G401.6 (cell line): ENCODE measurements at regions not wholly inside any gene's neighbourhood (a gene's known extent, or its start where the extent isn't known, plus 50 kb on each side); places are given as distances from the start of the nearest gene placed in this dataset.

ENCODE experiments used
- FAIRE-seq: peaks from 2 replicates; lab custom pipeline; 2012; peaks lifted over from hg19 to GRCh38; lab: Jason Lieb, UNC

DNA sequence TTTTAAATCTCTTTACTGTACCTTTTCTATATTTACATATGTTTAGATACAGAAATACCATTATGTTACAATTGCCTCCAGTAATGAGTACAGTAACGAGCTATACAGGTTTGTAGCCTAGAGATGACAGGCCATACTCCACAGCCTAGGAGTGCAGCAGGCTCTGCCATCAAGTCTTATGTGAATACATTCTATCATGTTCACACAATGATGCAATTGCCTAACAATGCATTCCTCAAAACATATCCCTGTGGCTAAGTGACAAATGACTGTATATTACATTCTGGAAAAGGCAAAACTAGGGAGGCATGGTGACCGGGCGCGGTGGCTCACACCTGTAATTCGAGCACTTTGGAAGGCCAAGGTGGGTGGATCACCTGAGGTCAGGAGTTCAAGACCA, 192.4 kb upstream of the IGF1R start:
- no peak for FAIRE-seq

DNA sequence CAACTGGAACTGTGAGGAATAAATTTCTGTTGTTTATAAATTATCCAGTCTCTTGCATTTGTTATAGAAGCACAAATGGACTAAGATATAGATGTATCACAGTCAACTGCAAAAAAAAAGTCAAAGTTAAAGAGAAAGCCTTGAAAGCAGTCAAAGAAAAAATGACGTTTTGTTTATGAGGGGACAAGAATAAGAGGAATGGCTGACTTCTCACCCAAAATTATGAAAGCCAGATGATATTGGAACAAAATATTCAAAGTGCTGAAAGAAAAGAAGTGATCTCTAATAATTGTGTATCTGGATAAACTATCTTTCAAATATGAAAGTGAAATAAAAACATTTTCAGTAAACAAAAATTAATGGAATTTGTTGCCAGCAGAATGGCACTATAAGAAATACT, 171.8 kb upstream of the IGF1R start:
- FAIRE-seq = peak; percentile 42

DNA sequence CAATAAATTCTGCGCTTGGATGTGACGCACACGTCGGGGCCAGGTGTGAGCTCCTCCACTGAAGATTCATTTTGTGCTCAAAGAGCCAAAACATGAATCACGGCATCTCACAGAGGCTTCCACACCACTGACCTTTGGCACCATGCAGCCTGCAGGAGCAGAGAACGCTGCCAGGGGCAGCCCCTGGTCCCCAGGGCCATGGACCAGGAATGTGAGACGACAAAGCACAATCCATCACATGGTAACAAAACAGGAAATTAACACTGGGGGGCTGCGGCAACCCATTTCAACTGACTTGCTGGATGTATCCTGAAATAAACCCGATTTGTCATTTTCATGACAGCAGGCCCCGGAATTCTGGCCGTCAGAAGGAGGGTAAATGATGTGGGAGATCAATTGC, 167.5 kb upstream of the IGF1R start:
- FAIRE-seq = no peak

DNA sequence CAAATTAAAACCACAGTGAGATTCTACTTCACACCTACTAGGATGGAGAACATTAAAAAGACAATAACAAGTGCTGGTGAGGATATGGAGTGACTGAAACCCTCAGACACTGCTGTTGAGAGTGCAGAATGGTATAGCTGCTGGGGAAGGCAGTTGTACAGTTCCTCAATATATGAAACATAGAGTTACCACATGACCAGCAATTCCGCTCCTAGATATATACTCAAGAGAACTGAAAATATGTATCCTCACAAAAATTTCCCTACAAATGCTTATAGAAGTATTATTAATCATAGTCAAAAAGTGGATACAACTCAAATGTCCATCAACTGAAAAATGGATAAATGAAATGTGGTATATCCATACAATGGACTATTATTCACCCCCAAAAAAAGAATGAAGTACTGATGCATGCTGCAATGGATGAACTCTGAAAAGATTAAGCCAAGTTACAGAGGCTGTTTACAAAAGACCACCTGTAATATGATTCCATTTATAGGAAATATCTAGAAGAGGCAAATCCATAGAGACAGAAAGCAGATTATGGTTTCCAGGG, 164.7 kb upstream of the IGF1R start:
- FAIRE-seq = no peak

DNA sequence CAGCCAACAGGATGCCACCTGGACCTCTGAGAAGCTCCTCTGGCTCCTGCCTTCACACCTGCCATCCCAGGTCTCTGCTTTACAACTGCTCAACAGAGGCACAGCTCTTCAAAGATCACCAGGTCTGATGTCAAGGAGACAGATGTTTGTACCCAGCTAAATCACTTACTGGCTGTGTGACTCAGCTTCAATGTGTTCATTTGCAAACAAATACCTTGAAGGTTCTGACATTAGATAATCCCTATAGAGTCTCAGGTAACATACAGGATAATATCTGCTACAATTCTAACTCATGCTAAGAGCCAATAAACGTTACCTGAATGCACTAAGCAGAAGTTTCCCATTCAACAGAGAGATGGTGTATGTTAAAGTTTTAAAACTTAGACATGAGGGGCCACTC, 163.4 kb upstream of the IGF1R start:
- FAIRE-seq = no peak

DNA sequence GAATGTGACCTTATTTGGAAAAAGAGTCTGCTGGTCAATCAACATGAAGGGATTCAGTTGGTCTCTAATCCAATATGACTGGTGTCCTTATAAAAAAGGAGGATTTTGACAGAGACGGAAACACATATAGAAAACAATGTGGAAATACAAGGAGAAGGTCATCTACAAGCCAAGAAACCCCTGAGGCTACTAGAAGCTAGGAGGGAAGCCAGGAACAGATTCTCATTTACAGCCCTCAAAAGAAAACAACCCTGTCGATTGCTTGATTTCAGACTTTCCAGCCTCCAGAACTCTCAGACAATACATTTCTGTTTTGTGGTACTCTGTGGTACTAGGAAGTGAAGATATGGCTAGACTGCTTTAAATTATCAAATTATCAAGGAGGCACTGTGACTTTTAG, 162.9 kb upstream of the IGF1R start:
- FAIRE-seq = no peak

DNA sequence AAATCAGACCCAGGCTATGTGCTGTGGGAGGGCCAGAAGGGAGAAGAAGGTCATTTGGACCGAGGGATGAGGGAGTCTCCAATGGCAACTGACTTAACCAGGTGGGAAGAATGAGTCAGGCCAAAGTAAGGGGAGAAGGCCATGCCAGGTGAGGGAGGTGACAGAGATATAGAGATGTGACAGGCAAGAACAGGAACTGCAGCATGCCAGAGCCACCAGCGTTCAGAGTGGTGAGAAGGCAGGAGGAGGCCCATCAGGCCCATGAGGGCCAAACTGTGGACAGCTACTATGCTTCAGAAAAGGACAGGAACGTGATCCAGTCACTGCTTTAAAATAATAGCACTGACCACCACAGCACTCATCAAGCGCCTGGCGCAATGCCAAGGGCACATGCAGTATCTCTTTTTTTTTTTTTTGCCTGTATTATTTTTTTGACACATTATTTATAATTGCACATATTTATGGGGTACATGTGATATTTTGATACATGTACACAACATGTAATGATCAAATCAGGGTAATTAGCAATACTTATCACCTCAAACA, 154.3 kb upstream of the IGF1R start:
- FAIRE-seq = no peak

DNA sequence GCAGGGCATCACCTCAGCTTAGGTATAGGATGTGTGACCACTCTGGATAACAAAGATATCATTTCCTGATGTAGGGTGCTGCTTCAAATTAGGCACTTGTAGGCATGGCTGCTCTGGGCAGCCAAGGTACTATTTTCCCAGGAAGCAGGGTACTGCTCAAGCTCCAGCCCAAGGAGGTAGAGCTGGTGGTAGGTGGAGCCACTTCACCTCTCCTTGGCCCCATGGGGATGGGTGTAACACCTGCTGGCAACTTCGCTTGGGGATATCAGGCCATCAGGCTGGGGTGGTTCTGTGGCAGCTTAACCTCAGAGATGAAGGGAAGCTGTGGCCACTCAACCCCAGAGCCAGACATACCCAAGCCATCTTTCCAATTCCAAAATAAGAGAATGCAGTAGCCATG, 147.1 kb upstream of the IGF1R start:
- FAIRE-seq = no peak

DNA sequence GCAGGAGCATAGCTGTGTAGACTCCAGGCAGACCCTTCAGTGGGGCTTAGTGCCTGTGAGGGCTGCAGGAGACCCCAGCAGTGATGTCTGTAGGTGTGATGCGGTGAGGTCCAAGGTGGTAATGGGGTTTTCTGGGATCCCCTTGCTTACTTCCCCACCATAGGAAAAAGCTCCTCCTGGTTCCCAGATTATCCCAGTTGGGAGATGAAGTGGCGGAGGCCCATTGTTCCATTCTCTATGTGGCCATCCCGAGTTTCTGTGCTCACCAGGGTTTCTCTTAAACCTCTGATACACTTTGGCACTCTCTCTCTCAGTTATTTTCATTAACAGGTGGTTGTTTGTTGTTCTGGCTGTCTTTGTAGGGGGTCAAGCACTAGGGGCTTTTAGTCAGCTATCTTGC, 146.7 kb upstream of the IGF1R start:
- FAIRE-seq = no peak

DNA sequence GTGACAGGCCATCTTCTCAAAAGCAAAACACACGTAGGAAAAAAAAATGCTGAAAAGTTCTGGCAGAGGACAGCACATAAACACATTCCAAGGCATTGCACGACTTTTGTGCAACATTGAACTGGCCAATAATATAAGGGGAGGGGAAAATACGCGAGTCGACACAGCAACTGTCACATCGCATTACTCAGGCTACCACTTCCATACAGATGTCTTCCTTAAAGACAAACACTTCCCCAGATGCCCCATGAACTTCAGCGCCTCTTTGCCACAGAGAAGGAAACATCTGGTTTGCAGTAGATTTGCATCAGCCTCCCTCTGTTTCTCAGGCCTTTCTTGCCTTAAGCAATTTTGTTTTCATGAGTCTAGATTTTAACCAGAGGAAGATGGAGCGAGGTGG, 144.4 kb upstream of the IGF1R start:
- no peak for FAIRE-seq

DNA sequence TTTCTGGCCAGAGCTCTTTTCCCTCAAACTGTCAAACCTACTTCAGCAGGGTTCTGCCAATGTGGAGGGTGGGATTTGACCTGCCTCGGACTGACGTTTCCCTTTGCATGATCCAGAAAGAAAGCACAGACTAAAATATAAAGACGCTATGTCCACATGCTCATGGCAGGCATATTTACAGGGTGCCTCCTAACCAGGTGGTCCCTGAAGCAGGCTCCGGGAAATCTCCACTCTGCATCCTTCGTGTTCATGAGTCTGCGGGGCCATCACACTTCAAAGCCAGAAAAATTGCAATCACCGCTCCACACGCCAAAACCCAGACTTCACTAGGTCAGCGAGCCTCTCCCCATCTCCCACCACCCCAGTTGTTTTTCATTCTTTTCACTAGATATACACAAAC, 143.3 kb upstream of the IGF1R start:
- no peak for FAIRE-seq

DNA sequence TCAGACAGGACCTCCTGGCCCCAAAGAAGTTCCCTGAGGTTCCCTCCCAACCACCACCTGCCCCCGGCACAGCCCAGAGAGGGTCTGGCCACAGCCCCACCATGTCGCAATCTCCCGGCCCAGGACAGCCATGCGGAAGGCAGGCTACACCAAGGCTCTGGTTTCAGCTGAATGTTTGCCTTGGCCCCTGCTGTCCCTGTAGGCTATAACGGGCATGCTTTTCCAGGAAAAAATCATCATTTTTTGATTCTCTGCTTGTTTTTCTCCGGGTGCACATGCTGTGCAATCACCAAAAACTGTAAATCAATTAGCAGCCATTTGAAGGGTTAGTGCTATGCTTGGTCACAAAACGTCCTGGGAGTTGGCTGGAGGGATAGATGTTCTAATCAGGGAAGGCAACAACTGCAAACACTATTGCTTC, 142.7 kb upstream of the IGF1R start:
- FAIRE-seq = no peak

DNA sequence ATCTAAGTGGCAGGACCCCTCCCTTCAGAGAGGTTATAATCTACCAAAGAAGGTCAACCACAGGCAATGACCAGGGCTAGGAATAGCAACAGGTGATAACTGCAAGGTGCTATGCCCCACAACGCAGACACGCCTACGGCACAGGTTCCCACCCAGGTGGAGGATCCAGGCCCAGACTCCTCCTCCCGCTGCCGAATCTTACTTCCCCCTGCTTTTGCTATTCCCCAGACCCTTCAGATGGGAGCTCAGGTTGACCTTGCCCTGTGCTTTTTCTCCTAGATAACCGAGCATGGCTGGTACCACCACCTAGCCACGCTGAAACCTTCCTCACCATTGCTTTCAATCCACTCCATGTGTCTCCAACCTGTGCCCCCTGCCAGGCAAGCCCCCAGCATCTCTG, 142.2 kb upstream of the IGF1R start:
- no peak for FAIRE-seq

DNA sequence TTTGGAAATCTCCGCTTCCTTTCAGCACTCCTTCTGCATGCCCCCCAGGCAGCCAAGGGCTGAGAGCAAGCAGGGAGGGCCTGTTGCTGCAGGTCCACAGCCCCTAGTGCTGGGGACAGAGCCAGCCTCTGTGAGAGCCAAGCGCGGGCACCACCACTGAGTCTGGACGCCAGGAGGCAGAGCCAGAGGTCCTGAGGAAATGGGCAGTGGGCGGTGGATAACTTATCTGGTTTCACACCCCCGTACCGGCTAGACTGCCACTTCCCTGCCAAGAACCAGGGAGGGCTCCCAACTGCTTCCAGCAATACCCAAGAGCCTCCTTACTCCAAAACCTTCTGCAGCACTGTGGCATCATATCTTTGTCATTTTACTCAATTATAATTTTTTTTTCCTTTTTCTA, 141.6 kb upstream of the IGF1R start:
- FAIRE-seq = no peak

DNA sequence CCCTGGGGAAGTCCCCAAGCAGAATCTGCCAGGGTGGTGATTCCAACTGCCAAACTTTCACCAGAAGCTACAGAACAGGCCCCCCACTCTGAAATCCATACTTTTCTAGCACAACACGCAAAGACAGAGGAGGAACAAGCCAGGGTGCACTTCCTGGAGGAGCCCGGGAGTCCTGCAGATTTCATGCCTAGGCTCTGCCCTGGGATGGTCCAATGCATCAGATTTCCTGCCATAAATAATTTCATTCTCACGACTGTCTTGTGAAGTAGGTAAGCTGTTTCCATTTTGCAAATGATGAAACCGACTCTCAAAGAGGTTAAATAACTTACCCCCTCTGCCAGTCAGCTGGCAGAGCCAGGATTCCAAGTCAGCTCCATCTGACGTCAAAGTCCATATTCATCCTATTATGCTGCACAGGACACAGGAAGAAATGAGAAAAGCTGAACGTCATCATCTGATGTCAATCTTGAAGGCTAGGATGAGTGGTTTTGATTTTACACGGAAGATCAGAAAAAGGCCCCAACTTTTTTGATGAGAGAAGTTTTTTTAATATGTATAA, 134.8 kb upstream of the IGF1R start:
- no peak for FAIRE-seq

DNA sequence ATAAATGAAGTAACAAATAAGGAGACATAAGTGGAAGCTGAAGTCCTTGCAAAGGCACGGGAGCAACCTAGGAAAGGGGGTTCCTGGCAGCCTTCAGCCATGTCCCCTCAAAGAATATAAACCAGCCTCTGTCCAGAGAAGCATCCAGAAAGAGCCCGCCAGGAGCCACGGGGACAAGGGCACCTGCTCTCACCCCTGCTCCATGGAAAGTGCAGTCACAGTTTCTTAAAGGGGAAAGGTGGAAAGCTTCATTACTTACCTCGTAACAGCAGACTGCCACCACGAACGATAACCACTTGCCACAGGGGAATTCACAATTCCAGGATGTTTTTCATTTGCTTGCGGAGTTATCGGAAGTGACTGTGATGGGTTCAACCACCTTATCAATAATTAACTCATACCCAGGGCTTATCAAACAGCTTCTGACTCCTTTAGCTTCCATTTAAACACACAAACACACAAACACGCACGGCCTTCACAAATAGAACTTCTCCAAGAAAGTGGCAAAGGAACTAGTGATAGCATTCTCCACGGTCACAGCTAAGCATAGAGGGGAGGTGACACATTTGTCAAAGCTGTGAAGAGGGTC, 134.2 kb upstream of the IGF1R start:
- FAIRE-seq = no peak

DNA sequence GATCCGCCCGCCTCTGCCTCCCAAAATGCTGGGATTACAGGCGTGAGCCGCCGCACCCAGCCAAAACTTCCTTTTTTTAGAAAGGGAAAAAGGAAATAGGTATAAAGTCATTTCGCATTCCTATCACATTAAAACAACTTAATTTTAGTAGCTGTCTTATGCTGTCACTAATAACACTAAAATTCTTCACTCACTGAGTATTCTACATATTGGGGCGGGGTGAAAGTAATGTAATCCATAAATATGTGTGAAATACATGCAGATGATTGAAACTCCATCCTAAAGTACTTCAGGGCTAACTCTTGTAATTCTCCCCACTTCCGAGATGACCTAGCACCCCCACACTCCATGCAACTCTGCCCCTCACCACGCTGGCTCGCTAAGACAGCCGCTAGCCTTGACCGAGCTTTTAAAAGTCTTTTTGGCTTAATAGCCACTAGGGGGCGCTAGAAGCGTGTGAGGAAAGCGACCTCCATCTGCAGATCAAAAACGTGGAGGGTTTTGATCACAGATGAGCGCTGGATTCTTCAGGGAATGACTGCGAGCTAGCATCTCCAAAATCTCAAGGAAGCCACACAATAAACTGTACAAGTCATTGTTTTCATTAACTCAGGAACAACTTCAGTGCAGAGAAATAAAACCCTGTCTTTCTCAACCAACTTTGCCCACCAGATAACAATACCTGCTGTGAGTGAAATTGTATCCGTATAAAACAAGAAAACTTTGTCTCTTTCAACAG, 129.3 kb upstream of the IGF1R start:
- peak; percentile 94 for FAIRE-seq

DNA sequence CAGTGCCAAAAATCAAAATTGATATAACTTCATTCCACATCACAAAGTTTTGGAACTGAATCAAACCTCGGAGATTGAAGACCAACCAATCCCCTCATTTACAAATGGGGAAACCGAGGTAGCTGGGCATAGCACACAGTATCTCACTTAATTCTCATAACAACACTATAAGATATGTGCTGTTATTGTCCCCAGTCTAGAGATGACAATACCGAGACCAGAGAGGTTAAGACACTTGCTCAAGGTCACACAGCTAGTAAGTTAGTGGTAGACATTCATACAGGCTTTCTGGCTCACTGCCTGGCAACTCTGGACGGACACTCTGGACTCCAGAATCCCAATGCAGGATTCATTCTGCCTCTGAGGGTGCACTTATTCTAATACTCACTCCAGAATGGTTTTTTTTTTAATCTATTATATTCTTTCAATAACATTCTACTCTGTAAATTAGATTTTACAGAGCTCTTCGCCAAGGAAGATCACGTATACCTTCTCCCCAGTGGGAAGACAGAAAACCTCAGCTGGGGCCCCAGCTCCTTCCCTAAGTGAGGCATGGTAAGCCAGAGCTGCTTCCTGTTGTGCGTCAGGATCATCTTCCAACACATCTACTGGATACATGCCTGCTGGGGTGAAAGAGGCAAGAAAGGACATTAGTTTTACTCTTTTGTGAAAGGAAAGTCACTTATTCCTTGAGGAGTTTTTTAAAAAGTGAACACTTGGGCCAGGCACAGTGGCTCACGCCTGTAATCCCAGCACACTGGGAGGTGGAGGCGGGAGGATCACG, 128.4 kb upstream of the IGF1R start:
- no peak for FAIRE-seq

DNA sequence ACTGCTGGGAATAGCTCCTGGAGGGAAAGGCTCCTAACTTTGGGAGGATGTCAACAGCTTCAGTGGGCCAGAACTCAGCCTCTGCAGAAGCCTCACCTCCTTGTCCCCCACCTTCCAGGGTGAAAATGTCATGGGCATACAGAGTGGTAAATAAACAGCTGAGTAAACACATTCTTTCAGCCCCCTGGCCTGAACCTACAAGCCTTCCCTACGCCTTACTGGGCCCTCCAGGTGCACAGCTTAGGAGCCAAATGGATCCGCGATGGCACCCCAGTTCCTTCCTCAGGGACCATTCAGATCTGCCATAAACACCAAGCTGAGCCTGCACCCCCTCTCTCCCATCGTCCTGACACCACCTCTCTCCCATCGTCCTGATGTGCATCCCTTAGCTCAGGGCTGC, 126.2 kb upstream of the IGF1R start:
- no peak for FAIRE-seq

DNA sequence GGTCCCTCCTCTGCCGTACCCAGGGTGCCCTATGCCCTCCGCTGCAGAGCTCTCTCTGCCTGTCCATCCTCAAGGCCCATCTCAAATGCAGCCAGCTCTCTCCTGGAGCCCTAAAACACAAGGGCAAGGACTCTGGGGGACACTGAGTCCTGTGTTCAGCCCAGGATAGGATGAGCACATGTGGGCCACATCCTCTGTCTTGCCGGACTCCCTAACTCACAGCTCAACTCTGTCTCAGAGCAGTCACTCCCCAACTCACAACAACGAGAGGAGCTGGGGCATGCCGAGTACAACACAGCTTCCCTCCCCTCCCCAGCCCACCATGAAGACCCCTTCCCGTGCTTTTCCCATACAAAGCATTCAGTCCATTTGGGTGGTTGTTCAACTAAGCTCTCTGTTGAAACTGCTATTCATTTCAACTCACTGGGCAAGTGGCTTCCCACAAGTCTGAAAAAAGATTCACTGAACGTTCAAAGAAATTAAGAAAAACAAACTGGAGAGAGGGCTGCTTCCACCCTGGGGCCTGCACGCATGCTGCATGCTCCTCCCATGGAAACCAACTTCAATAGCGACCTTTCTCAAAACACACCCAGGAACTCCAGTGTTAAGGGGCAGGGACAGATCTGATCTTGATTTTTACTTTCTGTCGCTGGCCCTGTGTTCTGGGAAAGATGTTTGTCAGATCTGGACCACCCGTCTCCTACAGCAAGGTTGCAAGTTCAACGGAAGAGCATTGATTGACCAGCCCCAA, 124.3 kb upstream of the IGF1R start:
- FAIRE-seq = no peak

DNA sequence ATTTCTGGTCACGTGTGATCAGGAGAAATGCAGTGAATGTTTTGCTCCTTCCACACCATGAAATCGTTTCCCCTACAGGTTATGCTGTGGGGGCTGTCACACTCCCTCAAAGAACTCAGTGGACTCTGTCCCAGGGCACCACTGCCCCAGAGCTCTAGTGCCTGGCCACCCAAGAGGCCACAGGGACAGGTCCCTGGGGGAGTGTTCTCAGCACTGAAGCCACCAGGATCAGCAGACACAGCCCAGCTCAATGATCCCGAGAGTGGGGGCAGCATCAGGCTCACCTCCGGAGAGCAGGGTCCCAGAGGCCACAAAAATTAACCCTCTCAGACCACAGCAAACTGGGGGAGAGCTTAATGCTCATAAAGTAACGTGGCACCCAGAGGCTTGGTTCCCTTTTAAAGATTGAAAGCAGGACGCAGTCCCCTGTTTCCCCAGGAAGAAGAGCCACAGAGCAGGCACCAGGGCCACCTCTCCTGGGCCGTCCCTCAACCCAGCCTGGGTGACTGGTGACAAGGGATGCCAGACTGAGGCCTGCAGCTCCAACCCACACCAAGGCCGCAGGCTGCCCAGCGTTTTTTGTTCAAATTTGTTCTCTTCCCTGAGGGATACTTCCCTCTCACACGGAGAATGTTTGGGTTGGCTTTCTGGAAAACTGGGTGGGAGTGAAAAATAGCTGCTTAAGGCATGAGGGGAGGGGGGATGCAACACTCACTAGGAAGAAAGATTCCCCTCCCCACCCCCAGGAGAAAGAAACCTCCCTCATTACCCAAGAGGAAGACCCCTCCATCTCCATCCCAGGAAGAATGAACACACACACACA, 123.3 kb upstream of the IGF1R start:
- no peak for FAIRE-seq
